ENCODE measurements at regions not wholly inside any gene's neighbourhood (a gene's known extent, or its start where the extent isn't known, plus 50 kb on each side); places are given as distances from the start of the nearest gene placed in this dataset.
"Not testable (repeated sequence)": the region's sequence is repeated elsewhere in the genome, so short reads cannot be mapped to it uniquely, and the experiment has no call there.

DNA sequence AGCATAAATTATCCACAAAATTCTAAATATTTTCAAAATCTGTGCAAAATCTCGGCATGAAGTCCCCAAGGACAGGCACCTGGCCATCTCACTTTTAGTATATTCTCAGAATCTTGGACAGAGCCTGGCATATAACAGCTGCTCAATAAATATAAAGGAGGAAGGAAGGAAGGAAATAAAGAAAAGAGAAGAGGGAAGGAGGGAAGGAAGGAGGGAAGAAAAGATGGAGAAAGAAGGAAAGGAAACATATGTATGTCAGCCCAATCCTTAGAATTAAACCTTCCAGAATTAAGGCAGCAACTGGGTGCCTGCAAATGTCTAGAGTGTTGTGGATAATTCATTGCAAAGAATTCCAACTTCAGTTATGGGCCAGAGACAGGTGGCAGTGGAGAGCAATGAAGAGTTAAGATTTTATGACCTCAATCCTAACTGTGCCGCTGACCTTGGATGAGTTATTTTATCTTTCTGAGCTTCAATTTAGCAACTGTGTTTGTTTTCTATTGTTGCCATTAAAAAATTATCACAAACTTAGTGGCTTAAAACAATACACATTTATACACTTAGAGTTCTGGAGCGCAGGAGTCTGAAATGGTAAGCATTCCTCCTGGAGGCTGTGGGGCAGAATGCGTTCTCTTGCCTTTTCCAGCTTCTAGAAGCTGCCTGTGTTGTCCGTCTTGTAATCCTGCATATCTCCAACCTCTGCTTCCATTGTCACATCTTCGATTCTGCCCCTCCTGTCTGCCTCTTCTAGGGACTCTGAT, 200.9 kb upstream of the MSX2 start:
- peak; percentile 44 for DNase-seq (ENCODE audit: low spot score)

DNA sequence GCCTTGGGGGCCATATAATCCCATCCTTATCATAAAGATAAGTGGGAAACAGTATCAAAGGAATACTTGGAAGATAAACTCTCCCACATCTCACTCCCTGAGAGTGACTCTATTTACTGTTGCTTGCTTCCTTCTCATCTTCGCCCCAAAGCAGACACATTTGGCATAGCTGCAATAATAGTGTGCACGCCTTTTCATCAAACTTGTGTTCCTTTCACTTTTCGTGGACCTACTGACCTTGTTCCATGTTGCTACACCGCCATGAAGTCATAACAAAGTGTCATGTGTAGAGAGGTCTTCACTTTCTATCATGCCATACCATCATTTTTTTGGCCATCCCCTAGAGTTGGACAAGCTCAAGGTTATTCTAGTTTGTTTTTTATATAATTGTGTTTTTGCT, 200.0 kb upstream of the MSX2 start:
- DNase-seq (ENCODE audit: low spot score) = no peak

DNA sequence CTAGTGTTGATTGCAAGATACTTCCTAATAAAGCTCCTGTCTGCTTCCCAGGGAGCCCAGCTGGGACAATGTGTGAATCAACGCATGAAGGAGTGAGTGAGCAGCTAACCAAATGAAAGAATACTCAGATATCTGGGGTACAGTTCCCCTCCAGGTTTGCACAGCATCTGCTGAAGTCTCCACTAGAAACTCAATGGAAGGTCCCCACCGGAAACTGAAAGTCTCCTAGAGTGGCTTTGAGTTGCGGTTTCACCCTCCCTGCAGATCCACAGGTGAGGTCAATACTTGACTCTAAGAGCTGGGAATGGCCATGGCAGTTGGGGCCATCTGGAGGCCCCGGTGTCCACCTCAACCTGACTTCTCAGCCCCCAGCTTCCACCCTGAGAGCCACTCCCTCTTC, 198.2 kb upstream of the MSX2 start:
- no peak for DNase-seq (ENCODE audit: low spot score)

DNA sequence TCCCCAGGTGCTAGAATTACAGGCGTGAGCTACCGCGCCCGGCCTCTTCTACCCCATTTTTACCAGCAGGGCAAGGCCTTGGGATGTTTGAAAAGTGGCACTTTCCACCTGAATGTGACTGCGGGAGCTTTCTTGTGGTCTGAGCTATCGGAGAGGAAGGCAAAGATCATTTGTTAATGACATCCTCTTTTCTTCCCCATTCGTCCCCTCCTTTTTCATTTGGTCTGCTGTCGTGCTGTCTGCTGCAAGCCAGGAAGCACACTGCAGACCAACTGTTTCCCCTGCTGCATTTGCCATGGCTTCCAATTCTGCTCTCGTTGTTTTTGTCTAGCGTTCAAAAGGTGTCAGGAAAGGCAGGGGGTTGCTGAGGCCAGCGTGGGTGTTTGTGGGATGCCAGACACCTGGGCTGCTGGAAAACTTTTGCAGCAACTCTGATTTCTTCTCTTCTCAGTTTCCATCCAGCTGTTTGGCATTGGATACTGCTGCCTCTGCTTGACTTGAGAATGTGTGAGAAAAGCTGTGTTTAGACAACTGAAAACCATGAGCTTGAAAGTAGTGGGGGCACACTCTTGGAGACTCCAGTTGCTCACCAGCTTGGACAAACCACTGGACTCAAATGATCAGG, 196.4 kb upstream of the MSX2 start:
- DNase-seq (ENCODE audit: low spot score) = peak; percentile 50

DNA sequence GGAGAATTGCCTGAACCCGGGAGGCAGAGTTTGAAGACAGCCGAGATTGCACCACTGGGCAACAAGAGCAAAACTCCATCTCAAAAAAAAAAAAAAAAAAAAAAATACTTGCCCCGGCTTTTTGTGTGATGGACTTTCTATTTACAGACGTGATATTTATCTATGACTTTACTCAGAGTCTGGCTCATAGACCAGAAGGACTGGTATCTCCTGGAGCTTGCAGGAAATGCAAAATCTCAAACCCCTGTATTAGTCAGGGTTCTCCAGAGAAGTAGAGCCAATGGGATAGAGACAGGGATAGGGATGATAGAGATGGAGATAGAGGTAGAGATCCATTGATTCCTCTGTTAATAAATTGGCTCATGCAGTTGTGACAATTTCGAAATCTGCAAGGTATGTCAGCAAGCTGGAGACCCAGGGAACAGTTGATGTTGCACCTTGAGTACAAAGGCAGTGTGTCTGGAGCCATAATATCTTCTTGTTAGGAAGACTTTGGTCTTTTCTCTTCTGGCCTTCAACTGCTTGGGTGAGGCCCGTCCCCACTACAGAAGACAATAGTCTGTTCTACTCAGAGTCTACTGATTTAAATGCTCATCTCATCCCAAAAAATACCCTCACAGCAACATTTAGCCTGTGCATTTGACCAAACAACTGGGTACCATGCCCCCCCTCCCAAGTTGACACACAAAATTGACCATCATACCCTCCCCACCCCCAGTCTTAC, 195.4 kb upstream of the MSX2 start:
- no peak for DNase-seq (ENCODE audit: low spot score)

DNA sequence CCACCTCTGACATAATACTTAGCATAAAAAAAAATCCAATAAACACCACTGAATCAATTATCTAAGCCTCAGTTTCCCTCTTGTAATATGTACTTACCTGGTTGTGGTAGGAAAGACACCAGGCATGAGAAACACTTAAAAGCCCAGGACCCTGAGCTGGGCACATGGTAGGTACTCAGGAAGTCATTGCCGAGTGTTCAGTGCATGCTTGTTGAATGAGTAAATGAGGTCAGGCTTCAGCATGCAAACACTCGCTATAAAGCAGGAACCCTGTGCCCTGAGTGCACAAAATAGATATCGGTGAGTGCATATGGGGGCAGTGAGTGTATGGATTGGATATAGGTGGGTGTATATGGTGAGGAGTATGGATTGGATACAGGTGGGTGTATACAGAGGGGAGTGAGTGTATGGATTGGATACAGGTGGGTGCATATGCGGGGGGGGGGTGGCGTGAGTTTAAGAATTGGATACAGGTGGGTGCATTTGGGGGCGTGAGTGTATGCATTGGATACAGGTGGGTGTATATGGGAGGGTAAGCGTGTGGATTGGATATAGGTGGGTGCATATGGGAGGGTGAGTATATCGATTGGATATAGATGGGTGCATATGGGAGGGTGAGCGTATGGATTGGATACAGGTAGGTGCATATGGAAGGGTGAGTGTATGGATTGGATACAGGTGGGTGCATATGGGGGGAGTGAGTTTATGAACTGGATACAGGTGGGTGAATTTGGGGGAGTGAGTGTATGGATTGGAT, 194.3 kb upstream of the MSX2 start:
- no peak for DNase-seq (ENCODE audit: low spot score)

DNA sequence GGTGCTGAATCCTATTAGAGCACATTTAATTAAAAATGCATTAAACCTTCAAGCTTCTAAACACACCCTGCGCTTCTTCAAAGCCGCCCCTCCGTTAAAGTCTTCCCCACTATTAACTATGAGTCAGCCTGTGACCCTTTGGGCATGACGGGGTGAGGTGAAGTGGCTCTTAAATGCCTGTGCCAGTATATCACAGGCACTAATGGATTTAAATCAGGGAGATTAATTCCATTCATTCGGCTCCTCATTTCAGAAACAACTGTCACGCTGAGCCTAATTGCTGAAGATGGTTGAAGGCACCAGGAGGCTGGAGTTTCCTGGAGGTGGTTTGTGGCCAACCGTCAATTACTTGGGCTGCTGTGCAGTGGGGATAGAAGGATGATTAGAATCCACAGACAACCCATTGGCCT, 192.6 kb upstream of the MSX2 start:
- DNase-seq (ENCODE audit: low spot score) = peak; percentile 87

DNA sequence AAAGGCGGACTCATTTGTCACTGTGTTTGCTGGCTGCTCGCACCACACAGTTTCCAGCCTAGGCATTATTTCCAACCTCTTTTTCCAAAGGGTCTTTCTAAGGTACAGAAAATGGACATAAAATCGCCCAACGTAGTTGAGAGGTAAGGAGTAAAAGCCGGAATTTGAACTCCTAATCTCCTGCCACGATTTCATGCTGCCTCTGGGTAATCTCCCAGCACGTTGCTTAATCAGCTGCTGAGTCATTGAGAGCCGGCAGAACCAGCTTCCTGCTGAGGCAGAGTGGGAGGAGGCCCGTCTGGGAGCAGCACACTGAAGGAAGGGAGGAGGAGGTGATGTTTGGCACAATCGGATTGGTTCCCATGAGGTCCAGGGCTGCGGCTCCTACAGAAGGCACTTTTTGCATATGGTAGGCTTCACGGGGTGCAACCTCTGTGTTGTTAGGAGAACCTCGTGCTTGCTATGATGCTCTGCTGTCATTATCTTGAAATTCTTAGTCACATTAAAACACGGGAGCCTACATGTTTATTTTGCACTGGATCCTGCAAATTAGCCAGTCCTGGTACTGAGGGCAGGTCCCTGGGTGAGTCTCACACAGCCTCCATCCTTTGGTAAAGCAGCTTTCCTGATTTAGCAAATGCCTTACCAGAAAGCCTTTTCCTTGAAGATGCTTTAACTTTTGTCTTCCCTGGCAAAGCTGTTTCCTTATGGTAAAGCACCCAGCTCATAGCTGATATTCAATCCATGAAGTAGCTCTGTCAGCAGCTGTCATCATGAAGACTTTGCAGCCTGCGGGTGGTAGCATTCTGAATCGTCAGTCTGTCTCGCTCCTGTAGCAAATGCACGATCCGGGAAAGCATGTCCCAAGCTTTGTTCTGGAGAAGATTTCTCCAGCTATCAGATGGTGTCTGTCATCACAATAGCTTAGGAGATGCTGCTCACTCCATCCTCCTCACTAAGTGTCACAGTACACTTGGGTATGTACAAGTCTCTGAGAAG, 191.6 kb upstream of the MSX2 start:
- DNase-seq (ENCODE audit: low spot score) = peak; percentile 94

DNA sequence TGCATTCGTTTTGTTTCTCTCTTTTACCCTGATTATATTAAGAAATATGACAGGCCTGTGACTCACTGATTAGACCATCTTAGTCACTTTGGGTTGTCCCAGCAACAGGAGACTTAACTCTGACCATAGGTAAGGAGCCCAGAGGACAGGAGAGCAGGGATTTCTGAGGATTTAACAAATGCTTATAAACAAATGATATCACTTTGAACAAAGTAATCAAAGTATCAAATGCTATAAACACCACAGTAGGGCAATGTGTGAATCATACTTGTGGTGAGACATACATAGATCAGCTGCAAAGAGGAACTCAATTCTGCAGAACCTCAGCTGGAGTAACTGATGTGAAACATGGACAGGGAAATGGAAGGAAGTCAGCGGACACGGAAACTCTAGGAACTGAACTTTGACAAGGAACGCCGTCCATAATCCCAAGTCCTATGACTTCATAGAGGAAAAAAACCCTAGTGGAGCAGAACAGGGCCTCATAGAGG, 190.6 kb upstream of the MSX2 start:
- DNase-seq (ENCODE audit: low spot score) = peak; percentile 76

DNA sequence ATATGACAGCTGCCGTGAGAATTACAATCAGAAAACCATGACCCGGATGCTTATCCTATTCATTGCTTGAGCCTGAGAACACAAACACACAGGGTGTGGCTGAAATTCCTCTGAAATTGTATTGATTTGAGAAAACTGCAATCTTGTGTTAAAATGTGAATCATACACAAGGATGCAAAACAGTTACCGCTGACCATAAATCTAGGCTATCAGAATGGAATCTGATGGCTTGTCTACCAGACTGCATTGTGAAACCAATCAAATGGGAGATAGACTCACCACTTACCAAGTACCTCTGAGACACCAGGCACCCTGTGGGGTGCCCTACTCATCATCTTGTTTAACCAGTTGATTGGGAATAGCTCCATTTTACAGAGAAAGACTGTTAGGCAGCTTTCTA, 188.7 kb upstream of the MSX2 start:
- peak; percentile 72 for DNase-seq (ENCODE audit: low spot score)

DNA sequence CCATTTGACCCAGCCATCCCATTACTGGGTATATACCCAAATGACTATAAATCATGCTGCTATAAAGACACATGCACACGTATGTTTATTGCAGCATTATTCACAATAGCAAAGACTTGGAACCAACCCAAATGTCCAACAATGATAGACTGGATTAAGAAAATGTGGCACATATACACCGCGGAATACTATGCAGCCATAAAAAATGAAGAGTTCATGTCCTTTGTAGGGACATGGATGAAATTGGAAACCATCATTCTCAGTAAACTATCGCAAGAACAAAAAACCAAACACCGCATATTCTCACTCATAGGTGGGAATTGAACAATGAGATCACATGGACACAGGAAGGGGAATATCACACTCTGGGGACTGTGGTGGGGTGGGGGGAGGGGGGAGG, 184.6 kb upstream of the MSX2 start:
- DNase-seq (ENCODE audit: low spot score) = not testable (repeated sequence)

DNA sequence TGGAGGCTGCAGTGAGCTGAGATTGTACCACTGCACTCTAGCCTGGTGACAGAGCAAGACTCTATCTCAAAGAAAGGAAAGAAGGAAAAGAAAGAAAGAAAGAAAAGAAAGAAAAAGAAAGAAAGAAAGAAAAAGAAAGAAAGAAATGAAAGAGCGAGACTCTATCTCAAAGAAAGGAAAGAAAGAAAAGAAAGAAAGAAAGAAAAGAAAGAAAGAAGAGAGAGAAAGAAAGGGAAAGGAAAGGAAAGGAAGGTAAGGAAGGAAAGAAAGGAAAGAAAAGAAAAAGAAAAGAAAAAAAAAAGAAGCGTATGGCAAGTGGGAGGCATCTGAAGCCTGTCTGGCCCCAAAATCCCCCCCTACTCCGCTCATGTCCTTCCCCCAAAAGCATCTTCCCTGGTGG, 182.3 kb upstream of the MSX2 start:
- no peak for DNase-seq (ENCODE audit: low spot score)

DNA sequence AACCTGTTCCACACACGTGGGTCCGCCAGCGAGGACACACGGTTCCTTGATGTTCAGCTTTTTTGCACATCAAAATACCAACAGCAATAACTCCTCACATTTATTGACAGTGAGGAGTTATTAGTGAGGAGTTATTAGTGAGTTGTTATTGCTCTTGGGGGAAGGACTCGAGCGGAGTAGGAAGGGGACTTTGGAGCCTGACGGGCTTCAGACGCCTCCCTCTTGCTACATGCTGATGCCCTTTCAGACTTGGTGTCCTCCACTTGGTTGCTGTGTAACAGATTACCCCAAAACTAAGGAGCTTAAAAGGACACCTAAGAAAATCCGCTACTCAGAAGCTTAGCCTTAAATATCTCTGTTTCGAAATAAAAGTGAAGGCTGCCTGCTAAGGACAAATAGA, 181.9 kb upstream of the MSX2 start:
- DNase-seq (ENCODE audit: low spot score) = no peak

DNA sequence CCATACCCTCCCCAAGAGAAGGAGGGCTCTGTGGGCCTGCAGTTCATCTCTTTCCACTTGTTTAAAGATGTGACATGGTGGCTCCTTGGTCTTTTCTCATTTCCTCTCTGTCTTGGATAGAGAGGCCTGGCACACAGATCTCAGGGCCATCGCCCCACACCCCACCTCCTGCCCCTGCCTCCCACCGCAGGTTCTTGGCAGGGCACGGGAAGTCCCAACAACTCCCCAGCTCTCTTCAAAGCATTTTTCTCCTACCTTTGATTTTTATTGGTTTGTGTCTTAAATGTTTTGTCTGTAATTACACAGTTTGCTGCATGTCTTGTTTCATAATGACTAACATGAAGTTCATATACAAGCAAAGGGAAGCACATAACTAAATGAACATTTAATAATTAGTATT, 178.5 kb upstream of the MSX2 start:
- peak; percentile 25 for DNase-seq (ENCODE audit: low spot score)

DNA sequence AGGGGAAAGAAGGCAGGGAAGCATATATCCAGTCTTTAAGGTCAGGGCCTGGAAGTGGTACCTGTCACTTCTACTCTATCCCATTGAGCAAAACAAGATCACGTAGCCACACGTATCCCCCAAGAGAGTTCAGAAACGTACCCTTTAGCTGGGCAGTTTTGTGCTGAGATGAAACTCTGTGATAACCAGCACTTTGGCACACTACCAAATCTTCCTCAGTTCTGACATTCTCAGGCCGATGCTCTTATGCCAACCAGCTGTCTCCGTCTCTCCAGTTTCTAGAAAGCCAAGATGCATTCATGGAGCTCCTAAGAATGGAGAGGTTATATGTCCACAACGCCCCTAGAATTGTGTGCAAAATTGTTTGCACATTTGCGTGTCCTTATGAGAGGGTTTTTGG, 176.6 kb upstream of the MSX2 start:
- no peak for DNase-seq (ENCODE audit: low spot score)

DNA sequence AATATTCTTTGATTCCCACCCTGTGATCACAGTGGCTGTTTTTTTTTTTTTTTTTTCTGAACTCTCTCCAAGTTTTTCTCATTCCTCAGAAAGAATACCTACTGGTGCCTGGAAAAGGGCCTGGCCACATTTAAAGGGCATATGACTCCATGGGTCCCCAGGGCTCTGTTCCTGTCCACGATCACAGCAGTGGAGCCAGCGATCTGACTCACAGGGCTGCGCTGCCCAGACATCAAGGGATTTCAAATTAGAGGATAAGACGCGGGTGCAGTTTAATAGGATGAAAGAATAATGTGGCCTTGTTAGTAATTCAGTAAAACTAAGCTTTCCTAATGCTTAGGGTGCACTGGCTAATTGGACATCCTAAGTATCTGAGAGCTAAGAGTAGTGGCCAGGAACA, 175.1 kb upstream of the MSX2 start:
- DNase-seq (ENCODE audit: low spot score) = peak; percentile 34

DNA sequence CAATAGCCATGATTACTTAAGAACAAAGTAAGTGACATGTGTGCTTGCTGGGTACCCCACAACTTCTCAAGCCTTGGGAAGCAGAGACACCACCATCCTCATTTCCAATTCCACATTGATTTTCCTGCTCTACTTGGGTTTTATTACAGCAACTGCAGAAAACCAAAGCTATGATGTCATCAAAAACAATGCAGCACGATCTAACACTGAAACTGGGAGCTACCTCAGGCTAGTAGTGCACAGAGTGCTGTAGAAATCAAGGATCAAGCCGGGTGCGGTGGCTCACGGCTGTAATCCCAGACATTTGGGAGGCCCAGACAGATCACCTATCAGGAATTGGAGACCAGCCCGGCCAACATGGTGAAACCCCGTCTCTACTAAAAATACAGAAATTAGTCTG, 174.4 kb upstream of the MSX2 start:
- DNase-seq (ENCODE audit: low spot score) = no peak

DNA sequence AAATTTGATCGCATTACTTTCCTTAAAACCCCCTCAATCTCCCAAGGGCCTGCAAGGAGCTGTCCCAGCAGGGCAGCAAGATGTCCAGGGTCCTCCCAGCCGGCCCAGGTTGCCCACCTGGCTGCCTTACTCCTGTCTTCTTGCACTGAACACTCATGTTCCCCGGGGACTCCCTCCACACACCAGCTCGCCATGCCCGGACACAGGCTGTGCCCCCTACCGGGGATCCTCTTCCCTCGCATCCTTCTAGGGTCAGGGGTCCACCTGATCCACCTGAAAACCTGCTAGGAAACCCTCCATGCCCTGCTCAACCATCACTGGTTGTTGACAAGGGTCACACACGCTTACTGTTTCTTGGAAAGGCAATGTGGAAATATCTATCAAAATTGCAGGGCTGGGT, 172.0 kb upstream of the MSX2 start:
- no peak for DNase-seq (ENCODE audit: low spot score)

DNA sequence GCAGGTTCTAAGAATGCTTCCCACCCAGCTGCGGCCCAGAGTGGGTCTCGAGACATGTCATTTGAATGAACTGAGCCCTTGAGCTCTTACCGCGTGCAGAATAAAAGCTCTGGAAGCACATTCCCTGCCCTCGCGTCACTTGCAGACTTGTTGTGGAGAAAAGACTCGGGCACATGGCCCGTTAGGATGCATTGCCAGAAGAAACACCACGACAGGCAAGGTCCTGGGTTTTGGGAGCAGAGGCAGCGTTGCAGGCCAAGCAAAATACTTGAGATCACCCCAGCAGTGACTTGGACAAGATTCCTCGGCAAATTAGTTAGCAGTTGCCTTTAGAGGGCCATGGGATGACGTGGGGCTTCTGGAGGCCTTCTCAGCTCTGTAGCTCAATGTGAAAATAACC, 170.8 kb upstream of the MSX2 start:
- no peak for DNase-seq (ENCODE audit: low spot score)

DNA sequence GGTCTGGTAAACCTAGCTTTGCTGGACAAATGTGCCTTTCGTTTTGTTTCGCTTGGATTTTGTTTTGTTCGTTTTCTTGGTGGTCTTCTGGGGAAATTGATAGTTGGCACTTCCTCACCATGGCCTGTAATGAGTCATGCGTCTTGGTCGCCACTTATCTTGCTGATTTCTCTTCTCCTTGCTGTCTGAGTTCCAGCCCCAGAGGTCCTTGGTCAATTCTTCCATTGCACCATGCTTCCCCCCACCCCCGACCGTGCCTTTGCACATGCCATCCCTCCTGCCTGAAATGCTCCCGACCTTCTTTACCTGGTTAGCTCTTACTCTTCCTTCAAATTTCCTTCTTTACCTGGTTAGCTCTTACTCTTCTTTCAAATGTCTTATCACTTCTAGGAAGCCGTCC, 168.7 kb upstream of the MSX2 start:
- DNase-seq (ENCODE audit: low spot score) = no peak

DNA sequence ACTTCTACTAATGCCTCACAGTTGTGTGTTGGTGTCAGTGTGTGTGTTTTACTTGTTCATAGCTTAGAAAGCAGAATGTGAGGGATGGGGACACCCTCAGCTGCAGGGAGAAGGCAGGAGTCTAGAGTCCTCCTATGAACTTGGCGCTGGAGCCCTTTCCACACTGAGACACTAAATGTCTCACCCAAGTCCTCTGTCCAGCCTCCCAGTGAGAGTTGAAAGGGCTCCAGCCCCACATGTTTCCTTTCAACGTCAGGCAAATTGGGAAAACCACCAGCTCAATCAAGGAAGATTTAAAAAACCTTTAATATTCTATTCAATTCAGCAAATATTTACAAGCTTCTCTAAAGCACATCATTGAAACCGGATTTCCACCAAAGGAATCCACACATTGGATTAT, 167.6 kb upstream of the MSX2 start:
- DNase-seq (ENCODE audit: low spot score) = no peak
